ENCODE measurements at regions not wholly inside any gene's neighbourhood (a gene's known extent, or its start where the extent isn't known, plus 50 kb on each side); places are given as distances from the start of the nearest gene placed in this dataset.

GRCh38 chr12:19909418-19909817 lies 458.9 kb upstream of the PDE3A start:
- no peaks in the 10 kb centered on the region; the same call in 1 of the 2 replicates for H3K27me3 Mint-ChIP-seq (ENCODE audit: insufficient read depth)
- H3K9me3 Mint-ChIP-seq: peaks cover 10% of the 10 kb centered on the region
- H3K4me1 Mint-ChIP-seq (ENCODE audit: low read depth): no peaks in the 10 kb centered on the region
- H3K27ac Mint-ChIP-seq: no peak overlapping the region
- TF ChIP-seq, protein P1, sequence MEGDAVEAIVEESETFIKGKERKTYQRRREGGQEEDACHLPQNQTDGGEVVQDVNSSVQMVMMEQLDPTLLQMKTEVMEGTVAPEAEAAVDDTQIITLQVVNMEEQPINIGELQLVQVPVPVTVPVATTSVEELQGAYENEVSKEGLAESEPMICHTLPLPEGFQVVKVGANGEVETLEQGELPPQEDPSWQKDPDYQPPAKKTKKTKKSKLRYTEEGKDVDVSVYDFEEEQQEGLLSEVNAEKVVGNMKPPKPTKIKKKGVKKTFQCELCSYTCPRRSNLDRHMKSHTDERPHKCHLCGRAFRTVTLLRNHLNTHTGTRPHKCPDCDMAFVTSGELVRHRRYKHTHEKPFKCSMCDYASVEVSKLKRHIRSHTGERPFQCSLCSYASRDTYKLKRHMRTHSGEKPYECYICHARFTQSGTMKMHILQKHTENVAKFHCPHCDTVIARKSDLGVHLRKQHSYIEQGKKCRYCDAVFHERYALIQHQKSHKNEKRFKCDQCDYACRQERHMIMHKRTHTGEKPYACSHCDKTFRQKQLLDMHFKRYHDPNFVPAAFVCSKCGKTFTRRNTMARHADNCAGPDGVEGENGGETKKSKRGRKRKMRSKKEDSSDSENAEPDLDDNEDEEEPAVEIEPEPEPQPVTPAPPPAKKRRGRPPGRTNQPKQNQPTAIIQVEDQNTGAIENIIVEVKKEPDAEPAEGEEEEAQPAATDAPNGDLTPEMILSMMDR (IDR thresholded peaks at IDR 0.05): no peak
- DNase-seq: no peak
- no peaks in the 10 kb centered on the region for H3K36me3 Mint-ChIP-seq (ENCODE audit: low read depth)
- no peak overlapping the region for H3K4me3 Mint-ChIP-seq

DNA sequence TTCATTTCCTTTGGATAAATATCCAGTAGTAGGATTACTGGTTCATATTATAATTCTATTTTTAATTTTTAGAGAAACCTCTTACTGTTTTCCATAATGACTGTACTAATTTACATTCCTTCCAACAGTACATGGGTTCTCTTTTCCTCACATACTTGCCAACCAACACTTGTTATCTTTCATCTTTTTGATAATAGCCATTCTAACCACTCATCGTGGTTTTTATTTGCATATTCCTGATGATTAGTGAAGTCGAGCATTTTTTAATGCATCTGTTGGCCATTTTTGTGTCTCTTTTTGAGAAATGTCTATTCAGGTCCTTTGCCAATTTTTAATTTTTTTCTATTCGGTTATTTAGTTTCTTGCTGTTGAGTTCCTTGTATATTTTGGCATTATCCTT lies 457.7 kb upstream of the PDE3A start:
- TF ChIP-seq, protein P1 (IDR thresholded peaks at IDR 0.05): no peak
- Mint-ChIP-seq H3K27me3 (ENCODE audit: insufficient read depth) (no peaks in the 10 kb centered on the region; the same call in 1 of the 2 replicates), H3K9me3 (peaks cover 10% of the 10 kb centered on the region), H3K36me3 (ENCODE audit: low read depth) (no peaks in the 10 kb centered on the region), H3K4me3 (no peak overlapping the region), H3K27ac (no peak overlapping the region), H3K4me1 (ENCODE audit: low read depth) (no peaks in the 10 kb centered on the region)
- DNase-seq: no peak

- H3K9me3 Mint-ChIP-seq: peaks cover 10% of the 10 kb centered on the region
- H3K36me3 Mint-ChIP-seq (ENCODE audit: low read depth): no peaks in the 10 kb centered on the region
- no peak overlapping the region for H3K27ac Mint-ChIP-seq
- H3K27me3 Mint-ChIP-seq (ENCODE audit: insufficient read depth): no peaks in the 10 kb centered on the region; the same call in 1 of the 2 replicates
- no peak for DNase-seq
- TF ChIP-seq, protein P1 (IDR thresholded peaks at IDR 0.05): no peak
- no peak overlapping the region for H3K4me3 Mint-ChIP-seq
- no peaks in the 10 kb centered on the region for H3K4me1 Mint-ChIP-seq (ENCODE audit: low read depth)
These were observed 455.3 kb upstream of the PDE3A start for GRCh38 chr12:19912991-19913390.

DNA sequence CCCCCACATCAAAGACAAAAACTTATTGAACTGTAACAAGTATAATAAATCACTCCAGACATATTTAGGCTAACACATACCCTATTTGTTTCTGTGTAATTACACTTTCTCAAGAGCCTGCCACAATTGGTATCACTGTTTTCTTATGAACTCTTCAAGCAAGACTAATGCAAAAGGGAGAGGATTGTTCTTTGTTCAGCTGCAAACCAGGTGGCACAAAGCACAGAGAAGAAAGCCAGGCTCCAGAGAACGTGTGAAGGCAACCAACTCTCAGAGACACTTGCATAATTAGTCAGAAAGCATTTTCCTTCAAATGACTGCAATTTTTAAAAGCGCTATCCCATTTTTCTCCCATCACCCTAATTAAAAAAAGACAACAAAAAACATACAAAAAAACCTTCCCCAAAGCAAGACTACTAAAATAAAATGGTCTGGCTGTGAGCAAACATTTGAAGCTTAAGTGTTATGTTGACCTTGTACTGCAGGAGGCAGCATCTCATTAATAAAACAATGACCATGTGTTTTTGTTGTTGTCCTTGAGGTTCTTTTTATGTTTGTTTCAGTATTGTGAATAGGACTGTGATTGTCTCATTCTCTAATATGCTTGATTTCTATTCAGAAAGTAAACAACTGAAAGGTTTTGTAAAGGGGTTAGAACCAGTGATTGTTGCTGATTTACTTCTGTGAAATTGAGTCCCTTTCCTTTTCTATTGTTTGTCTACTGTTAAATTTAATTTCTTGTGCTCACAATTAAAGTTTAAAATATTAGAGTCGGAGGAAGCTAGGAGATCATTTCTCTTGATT lies 452.7 kb upstream of the PDE3A start:
- H3K4me3 Mint-ChIP-seq: no peak overlapping the region
- H3K27ac Mint-ChIP-seq: no peak overlapping the region
- DNase-seq: no peak
- TF ChIP-seq, protein P1 (IDR thresholded peaks at IDR 0.05): peak; percentile 63
- peaks cover 6% of the 10 kb centered on the region; the same call in 1 of the 2 replicates for H3K9me3 Mint-ChIP-seq
- no peaks in the 10 kb centered on the region; the same call in 1 of the 2 replicates for H3K27me3 Mint-ChIP-seq (ENCODE audit: insufficient read depth)
- no peaks in the 10 kb centered on the region for H3K36me3 Mint-ChIP-seq (ENCODE audit: low read depth)
- H3K4me1 Mint-ChIP-seq (ENCODE audit: low read depth): no peaks in the 10 kb centered on the region

DNA sequence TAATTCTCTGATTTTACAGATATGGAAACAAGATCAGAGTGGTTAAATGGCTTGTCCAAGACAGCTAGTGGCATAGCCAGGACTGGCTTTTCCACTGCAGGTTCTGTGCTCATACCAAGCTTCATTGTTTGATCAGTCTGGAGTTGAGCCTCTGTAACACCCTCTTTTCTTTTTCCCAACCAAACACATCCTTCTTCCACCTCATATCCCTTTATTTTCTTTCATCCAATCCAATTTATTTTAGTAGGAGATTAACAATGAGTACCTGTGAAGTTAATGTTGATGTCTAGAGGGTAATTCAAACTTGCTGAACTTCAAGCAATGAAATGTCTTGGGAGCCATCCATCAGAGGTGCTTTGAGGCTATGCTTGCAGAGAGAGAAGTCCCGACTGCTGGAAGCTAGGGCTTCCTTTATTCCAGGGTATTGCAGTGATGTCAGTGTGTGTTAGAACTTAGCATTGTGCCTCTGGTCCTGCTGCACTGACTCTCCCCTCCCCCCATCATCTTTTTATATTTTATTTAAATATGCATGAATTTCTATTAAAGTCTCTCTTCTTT lies 452.1 kb upstream of the PDE3A start:
- H3K36me3 Mint-ChIP-seq (ENCODE audit: low read depth): no peaks in the 10 kb centered on the region
- no peaks in the 10 kb centered on the region; the same call in 1 of the 2 replicates for H3K27me3 Mint-ChIP-seq (ENCODE audit: insufficient read depth)
- no peak overlapping the region for H3K4me3 Mint-ChIP-seq
- H3K4me1 Mint-ChIP-seq (ENCODE audit: low read depth): no peaks in the 10 kb centered on the region
- no peak overlapping the region for H3K27ac Mint-ChIP-seq
- no peak for DNase-seq
- H3K9me3 Mint-ChIP-seq: peaks cover 6% of the 10 kb centered on the region; the same call in 1 of the 2 replicates
- TF ChIP-seq, protein P1 (IDR thresholded peaks at IDR 0.05): no peak
